Mucosa of descending colon (tissue), 3 donors: ENCODE measurements at regions not wholly inside any gene's neighbourhood (a gene's known extent, or its start where the extent isn't known, plus 50 kb on each side); places are given as distances from the start of the nearest gene placed in this dataset.

ENCODE experiments used
- ATAC-seq: fragments of 200-7000 bp; cut with Tn5 transposase; one replicate; pipeline ENCODE4 v1.9.1; 2020; ENCODE audit warnings: mild to moderate bottlenecking, moderate library complexity
- DNase-seq, 3 donors: peaks; one replicate each; pipeline ENCODE4 v3.0.0-alpha.2; 2020
- H3K36me3 ChIP-seq: fragments of 200-600 bp; one replicate; pipeline ENCODE4 v1.8.0; 2021; ENCODE audit warnings: low read depth, mild to moderate bottlenecking
- H3K4me1 ChIP-seq: fragments of 200-600 bp; one replicate; pipeline ENCODE4 v1.8.0; 2021; ENCODE audit warnings: low read depth, mild to moderate bottlenecking
- H3K4me3 ChIP-seq: fragments of 200-600 bp; one replicate; pipeline ENCODE4 v1.8.0; 2021; ENCODE audit warnings: mild to moderate bottlenecking
- H3K9me3 ChIP-seq: fragments of 200-600 bp; one replicate; pipeline ENCODE4 v1.8.0; 2021; ENCODE audit warnings: mild to moderate bottlenecking
- intact Hi-C, 2 donors: fragments of 100-400 bp; cut with DNase I in 1 of 2; cut with micrococcal nuclease in 1 of 2; formaldehyde crosslinking; loops; one replicate each; pipeline versions ENCODE4 v1.11.0 to v1.11.1; 2022; cut with DNase I, micrococcal nuclease
- TF ChIP-seq, protein P1 (sequence below): fragments of 200-600 bp; IDR thresholded peaks from one replicate; pipeline ENCODE4 v1.8.0; 2022; ENCODE audit warnings: antibody characterized with exemption, mild to moderate bottlenecking
- donor health status: DM: no; HTN: no; CAD: no; lungs with moderate emphysema.
- donor health status: DM: no; HTN: no; CAD: no.
- donor health status: DM: no; HTN: yes; CAD: no.

DNA sequence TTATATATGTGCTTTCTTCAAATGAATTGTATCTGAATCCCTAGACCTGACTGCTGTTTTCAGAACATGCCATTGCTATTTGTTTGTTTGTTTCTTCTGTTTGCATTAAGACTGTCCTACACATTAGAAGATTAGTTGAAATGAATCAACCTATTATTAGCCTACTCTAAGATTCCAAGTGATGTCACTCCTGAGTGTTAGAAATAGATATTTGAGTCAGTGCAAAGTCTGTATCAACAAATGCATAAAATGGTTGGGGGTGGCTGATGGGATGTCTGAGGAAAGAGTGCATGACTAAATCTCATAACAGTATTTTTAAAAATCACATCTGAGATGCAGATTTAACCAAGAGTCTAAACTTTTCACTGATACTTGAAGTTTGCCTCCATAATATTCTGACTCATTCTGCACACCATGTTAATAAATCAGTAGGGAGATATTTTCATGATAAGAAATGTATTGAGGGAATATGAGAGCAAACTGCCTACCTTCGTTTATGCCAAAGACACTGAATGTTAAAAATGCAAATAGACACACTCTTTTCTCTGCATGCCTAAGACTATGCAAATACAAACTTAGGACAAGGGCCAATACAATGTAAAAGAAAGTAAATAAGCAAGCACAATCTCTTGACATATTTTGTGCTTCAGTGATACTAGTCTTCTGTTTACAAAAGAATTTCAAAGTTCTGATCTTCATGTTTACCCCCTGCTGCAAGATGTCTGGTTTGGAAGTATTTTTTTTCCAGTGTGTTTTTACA, 253.3 kb downstream of the LIG4 start:
- H3K36me3 ChIP-seq = no peaks in the 10 kb centered on the region
- TF ChIP-seq, protein P1, sequence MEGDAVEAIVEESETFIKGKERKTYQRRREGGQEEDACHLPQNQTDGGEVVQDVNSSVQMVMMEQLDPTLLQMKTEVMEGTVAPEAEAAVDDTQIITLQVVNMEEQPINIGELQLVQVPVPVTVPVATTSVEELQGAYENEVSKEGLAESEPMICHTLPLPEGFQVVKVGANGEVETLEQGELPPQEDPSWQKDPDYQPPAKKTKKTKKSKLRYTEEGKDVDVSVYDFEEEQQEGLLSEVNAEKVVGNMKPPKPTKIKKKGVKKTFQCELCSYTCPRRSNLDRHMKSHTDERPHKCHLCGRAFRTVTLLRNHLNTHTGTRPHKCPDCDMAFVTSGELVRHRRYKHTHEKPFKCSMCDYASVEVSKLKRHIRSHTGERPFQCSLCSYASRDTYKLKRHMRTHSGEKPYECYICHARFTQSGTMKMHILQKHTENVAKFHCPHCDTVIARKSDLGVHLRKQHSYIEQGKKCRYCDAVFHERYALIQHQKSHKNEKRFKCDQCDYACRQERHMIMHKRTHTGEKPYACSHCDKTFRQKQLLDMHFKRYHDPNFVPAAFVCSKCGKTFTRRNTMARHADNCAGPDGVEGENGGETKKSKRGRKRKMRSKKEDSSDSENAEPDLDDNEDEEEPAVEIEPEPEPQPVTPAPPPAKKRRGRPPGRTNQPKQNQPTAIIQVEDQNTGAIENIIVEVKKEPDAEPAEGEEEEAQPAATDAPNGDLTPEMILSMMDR = no peak
- no peak overlapping the region for H3K4me3 ChIP-seq
- H3K4me1 ChIP-seq = no peaks in the 10 kb centered on the region
- intact Hi-C loops = no loop called here
- DNase-seq = no peak
- H3K9me3 ChIP-seq = no peaks in the 10 kb centered on the region
- no peak for ATAC-seq

DNA sequence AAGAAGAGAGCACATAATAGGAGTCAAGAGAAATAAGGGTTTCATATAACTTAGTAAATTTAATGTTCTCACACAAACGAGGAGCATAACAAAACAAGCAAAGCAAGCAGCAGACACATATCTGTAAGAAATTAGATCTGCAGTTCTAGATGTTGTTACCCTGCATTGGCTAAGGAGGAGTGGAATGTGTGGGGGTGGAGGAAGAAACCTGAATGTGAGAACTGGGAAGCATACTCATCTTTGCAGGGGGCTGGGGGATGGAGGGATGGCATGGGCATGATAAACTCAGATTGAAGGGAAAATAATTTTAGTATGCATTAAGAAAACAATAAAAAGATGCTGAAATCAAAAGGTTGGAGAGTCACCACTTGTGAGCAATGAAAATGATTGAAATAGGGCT, 255.0 kb downstream of the LIG4 start:
- TF ChIP-seq, protein P1 = no peak
- Histone ChIP-seq H3K36me3 (no peaks in the 10 kb centered on the region), H3K4me1 (no peaks in the 10 kb centered on the region), H3K4me3 (no peak overlapping the region), H3K9me3 (no peaks in the 10 kb centered on the region)
- DNase-seq = no peak
- intact Hi-C loops = no loop called here
- no peak for ATAC-seq

GRCh38 chr13:107956889-107957288, 258.4 kb downstream of the LIG4 start:
- H3K4me3 ChIP-seq = no peak overlapping the region
- DNase-seq (no peak), ATAC-seq (no peak)
- no peaks in the 10 kb centered on the region for H3K9me3 ChIP-seq
- no peaks in the 10 kb centered on the region for H3K36me3 ChIP-seq
- TF ChIP-seq, protein P1 = no peak
- intact Hi-C loops = no loop called here
- no peaks in the 10 kb centered on the region for H3K4me1 ChIP-seq

- Histone ChIP-seq H3K36me3 (no peaks in the 10 kb centered on the region), H3K9me3 (no peaks in the 10 kb centered on the region), H3K4me3 (no peak overlapping the region), H3K4me1 (no peaks in the 10 kb centered on the region)
- intact Hi-C loops = no loop called here
- DNase-seq (no peak), ATAC-seq (no peak)
- TF ChIP-seq, protein P1 = no peak
These were observed 273.2 kb downstream of the LIG4 start for GRCh38 chr13:107942030-107942617.

- Histone ChIP-seq H3K36me3 (no peaks in the 10 kb centered on the region), H3K4me3 (no peak overlapping the region), H3K9me3 (no peaks in the 10 kb centered on the region), H3K4me1 (no peaks in the 10 kb centered on the region)
- intact Hi-C loops = no loop called here
- TF ChIP-seq, protein P1 = no peak
- no peak for DNase-seq
- ATAC-seq = no peak
These were observed 273.8 kb downstream of the LIG4 start for GRCh38 chr13:107941345-107942029.
